ENCODE measurements at regions not wholly inside any gene's neighbourhood (a gene's known extent, or its start where the extent isn't known, plus 50 kb on each side); places are given as distances from the start of the nearest gene placed in this dataset.

GRCh38 chr1:191788551-191788950 is 369.7 kb upstream of the RGS18 start:
- Histone ChIP-seq H3K9ac (ENCODE audit: control insufficient read depth, insufficient read depth, low read length) (no peak overlapping the region), H3K36me3 (ENCODE audit: control insufficient read depth in 2 of 2, insufficient read depth in 2 of 2, low read length in 1 of 2) (no peaks in the 10 kb centered on the region), H3K4me3 (no peak overlapping the region), H2AFZ (ENCODE audit: control insufficient read depth, low read depth, low read length) (no peak overlapping the region), H3K27ac (ENCODE audit: control insufficient read depth, insufficient read depth) (no peak overlapping the region), H3K79me2 (ENCODE audit: control insufficient read depth, insufficient read depth, low read length) (no peaks in the 10 kb centered on the region), H3K4me2 (ENCODE audit: control insufficient read depth, insufficient read depth) (no peak overlapping the region), H3K9me3 (replicated peaks; ENCODE audit: control insufficient read depth, insufficient read depth, low read length) (no peaks in the 10 kb centered on the region), H4K20me1 (ENCODE audit: control insufficient read depth, insufficient read depth) (no peaks in the 10 kb centered on the region), H3K27me3 (replicated peaks in 1 of 2; ENCODE audit: control insufficient read depth in 2 of 2, insufficient read depth in 2 of 2, low read length in 1 of 2) (no peaks in the 10 kb centered on the region), H3K4me1 (ENCODE audit: control insufficient read depth, insufficient read depth, low read length) (no peaks in the 10 kb centered on the region)
- FAIRE-seq, result no peak
- BruUV-seq (replicated peaks), result no TSS peak
- in situ Hi-C loops (cut with MboI) (no loop called here), intact Hi-C loops (cut with micrococcal nuclease; ENCODE audit: unreplicated experiment) (no loop called here)
- ATAC-seq, result no peak
- SMC1A ChIA-PET (ENCODE audit: uncharacterized antibody, unreplicated experiment), result no interaction called here
- DNase-seq (ENCODE audit: low read depth, low spot score), result no peak
- POLR2A ChIA-PET, result no interaction called here
- no peak for TF ChIP-seq YY1 (IDR thresholded peaks at IDR 0.05; ENCODE audit: low read depth, low read length)
- TF ChIP-seq ZNF622 (IDR thresholded peaks at IDR 0.05), result no peak
- no peak for TF ChIP-seq CEBPB (IDR thresholded peaks at IDR 0.05; ENCODE audit: borderline replicate concordance in 1 of 2, low read depth in 2 of 2, low read length in 2 of 2)
- TF ChIP-seq HDGF (IDR thresholded peaks at IDR 0.05), result no peak
- TF ChIP-seq ELK1 (IDR thresholded peaks at IDR 0.05; ENCODE audit: low read depth, low read length), result no peak
- CTCF ChIA-PET, result no interaction called here
- RAD21 ChIA-PET (ENCODE audit: unreplicated experiment), result no interaction called here
- 0% methylated on average over 1 of the region's 1 CpG for WGBS (ENCODE audit: insufficient coverage, insufficient replicate concordance, low lambda C conversion rate, missing lambda C conversion rate)

DNA sequence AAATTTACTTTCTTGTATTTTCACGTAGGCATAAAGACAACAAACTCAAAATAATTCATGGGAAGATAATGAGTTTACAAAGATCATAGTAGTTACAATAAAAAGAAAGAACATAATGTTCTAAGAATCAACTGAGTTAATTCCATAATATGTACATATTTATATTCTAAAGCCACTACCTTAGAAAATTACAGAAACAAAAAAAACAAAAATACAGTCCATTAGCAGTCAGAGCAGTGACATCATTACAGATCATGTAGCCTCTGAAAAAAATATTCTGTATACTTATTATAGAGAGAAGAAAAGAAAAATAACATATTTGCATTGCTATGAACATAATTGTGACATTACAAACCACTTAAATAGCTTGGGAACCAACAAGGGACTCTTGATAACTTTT is 360.1 kb upstream of the RGS18 start:
- DNase-seq (ENCODE audit: low read depth, low spot score) (no peak), ATAC-seq (no peak), FAIRE-seq (no peak)
- 4% methylated on average over 1 of the region's 1 CpG for WGBS (ENCODE audit: insufficient coverage, insufficient replicate concordance, low lambda C conversion rate, missing lambda C conversion rate)
- Histone ChIP-seq H3K27ac (ENCODE audit: control insufficient read depth, insufficient read depth) (no peak overlapping the region), H3K79me2 (ENCODE audit: control insufficient read depth, insufficient read depth, low read length) (no peaks in the 10 kb centered on the region), H3K4me2 (ENCODE audit: control insufficient read depth, insufficient read depth) (no peak overlapping the region), H3K9me3 (replicated peaks; ENCODE audit: control insufficient read depth, insufficient read depth, low read length) (no peaks in the 10 kb centered on the region), H2AFZ (ENCODE audit: control insufficient read depth, low read depth, low read length) (no peak overlapping the region), H3K4me1 (ENCODE audit: control insufficient read depth, insufficient read depth, low read length) (no peaks in the 10 kb centered on the region), H3K27me3 (replicated peaks in 1 of 2; ENCODE audit: control insufficient read depth in 2 of 2, insufficient read depth in 2 of 2, low read length in 1 of 2) (no peaks in the 10 kb centered on the region), H3K9ac (ENCODE audit: control insufficient read depth, insufficient read depth, low read length) (no peak overlapping the region), H3K36me3 (ENCODE audit: control insufficient read depth in 2 of 2, insufficient read depth in 2 of 2, low read length in 1 of 2) (no peaks in the 10 kb centered on the region), H4K20me1 (ENCODE audit: control insufficient read depth, insufficient read depth) (no peaks in the 10 kb centered on the region), H3K4me3 (no peak overlapping the region)
- SMC1A ChIA-PET (ENCODE audit: uncharacterized antibody, unreplicated experiment), result interaction anchor here (1.3 to 1.5 kb wide), 2 partner anchors 8 to 16 kb away, joined by 3 read pairs; no protein-coding TSS in a partner anchor
- RAD21 ChIA-PET (ENCODE audit: unreplicated experiment), result no interaction called here
- in situ Hi-C loops (cut with MboI), result no loop called here
- POLR2A ChIA-PET, result no interaction called here
- CTCF ChIA-PET, result interaction anchor here (2.2 kb wide), 1 partner anchor 16 kb away, joined by 6 read pairs; no protein-coding TSS in a partner anchor
- intact Hi-C loops (cut with micrococcal nuclease; ENCODE audit: unreplicated experiment), result no loop called here
- BruUV-seq (replicated peaks), result no TSS peak
- TF ChIP-seq, protein P1, sequence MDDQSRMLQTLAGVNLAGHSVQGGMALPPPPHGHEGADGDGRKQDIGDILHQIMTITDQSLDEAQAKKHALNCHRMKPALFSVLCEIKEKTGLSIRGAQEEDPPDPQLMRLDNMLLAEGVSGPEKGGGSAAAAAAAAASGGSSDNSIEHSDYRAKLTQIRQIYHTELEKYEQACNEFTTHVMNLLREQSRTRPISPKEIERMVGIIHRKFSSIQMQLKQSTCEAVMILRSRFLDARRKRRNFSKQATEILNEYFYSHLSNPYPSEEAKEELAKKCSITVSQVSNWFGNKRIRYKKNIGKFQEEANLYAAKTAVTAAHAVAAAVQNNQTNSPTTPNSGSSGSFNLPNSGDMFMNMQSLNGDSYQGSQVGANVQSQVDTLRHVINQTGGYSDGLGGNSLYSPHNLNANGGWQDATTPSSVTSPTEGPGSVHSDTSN (IDR thresholded peaks at IDR 0.05; ENCODE audit: insufficient replicate concordance, low read depth, low read length), result no peak
- no peak for TF ChIP-seq PAX8 (IDR thresholded peaks at IDR 0.05)
- TF ChIP-seq IRF4 (IDR thresholded peaks at IDR 0.05; ENCODE audit: low read depth, low read length), result no peak
- TF ChIP-seq MXI1 (IDR thresholded peaks at IDR 0.05; ENCODE audit: low read depth, low read length), result no peak
- no peak for TF ChIP-seq CBX5 (IDR thresholded peaks at IDR 0.05; ENCODE audit: low read depth)
- TF ChIP-seq MEF2B (IDR thresholded peaks at IDR 0.05; ENCODE audit: partially characterized antibody, poor library complexity, severe bottlenecking), result no peak
- TF ChIP-seq ESRRA (IDR thresholded peaks at IDR 0.05; ENCODE audit: low read length), result no peak
- no peak for TF ChIP-seq EP300 (IDR thresholded peaks at IDR 0.05; ENCODE audit: borderline replicate concordance in 1 of 2, control insufficient read depth in 1 of 2, low read depth in 2 of 2, low read length in 2 of 2)
- TF ChIP-seq HDGF (IDR thresholded peaks at IDR 0.05), result no peak

Measured in GM12878 (cell line).